H1 (cell line): ENCODE measurements at regions not wholly inside any gene's neighbourhood (a gene's known extent, or its start where the extent isn't known, plus 50 kb on each side); places are given as distances from the start of the nearest gene placed in this dataset.

ENCODE experiments used
- CHD7 ChIP-seq: fragments of 300-600 bp; sonication (generic); IDR thresholded peaks from 2 replicates; pipeline ENCODE4 v1.7.1; 2012; ENCODE audit warnings: low read length, moderate library complexity, mild to moderate bottlenecking, inconsistent platforms; ENCODE audit not compliant: insufficient replicate concordance
- CTBP2 ChIP-seq: IDR thresholded peaks from 2 replicates; pipeline ENCODE4 v1.7.0; 2011; ENCODE audit warnings: borderline replicate concordance, mild to moderate bottlenecking, moderate library complexity, mixed read lengths, low read length; ENCODE audit not compliant: insufficient read depth, insufficient read length
- CTCF ChIP-seq, 3 experiments: IDR thresholded peaks; 1 replicate in 2 of 3; 2 replicates in 1 of 3; pipeline versions ENCODE4 v1.5.1 to v1.6.1; 2011; ENCODE audit warnings: low read length in 3 of 3, mild to moderate bottlenecking in 3 of 3, inconsistent platforms in 2 of 3, low read depth in 1 of 3, moderate library complexity in 1 of 3; ENCODE audit not compliant: insufficient read depth in 1 of 3; ENCODE audit errors: control extremely low read depth in 1 of 3
- EGR1 ChIP-seq: IDR thresholded peaks from 2 replicates; pipeline ENCODE4 v1.6.1; 2011; ENCODE audit warnings: low read depth, low read length, borderline replicate concordance
- SP1 ChIP-seq: IDR thresholded peaks from 2 replicates; pipeline ENCODE4 v1.6.1; 2011; ENCODE audit warnings: low read depth, low read length
- TBP ChIP-seq: IDR thresholded peaks from 2 replicates; pipeline ENCODE4 v1.6.1; 2011; ENCODE audit warnings: low read depth, low read length, improper control_type of control experiment

GRCh38 chr4:152266831-152267480 is 268.9 kb downstream of the FBXW7 start (continued):
- TF ChIP-seq EGR1 (no peak), CTBP2 (no peak), CTCF (IDR thresholded peaks at IDR 0.05; ENCODE audit: control extremely low read depth in 1 of 3, insufficient read depth in 1 of 3, low read depth in 1 of 3, low read length in 3 of 3) (no peak), TBP (no peak), CHD7 (no peak), SP1 (no peak)
